HG02798 (cell line): ENCODE measurements at regions not wholly inside any gene's neighbourhood (a gene's known extent, or its start where the extent isn't known, plus 50 kb on each side); places are given as distances from the start of the nearest gene placed in this dataset.

ENCODE experiments used
- ATAC-seq: cut with Tn5 transposase; IDR thresholded peaks from one replicate; pipeline ENCODE4 v1.9.1; 2021; ENCODE audit warnings: mild to moderate bottlenecking; ENCODE audit not compliant: unreplicated experiment, poor library complexity

- ATAC-seq, result no peak
Measured at GRCh38 chr12:13770576-13770975, 210.8 kb downstream of the GRIN2B start.

DNA sequence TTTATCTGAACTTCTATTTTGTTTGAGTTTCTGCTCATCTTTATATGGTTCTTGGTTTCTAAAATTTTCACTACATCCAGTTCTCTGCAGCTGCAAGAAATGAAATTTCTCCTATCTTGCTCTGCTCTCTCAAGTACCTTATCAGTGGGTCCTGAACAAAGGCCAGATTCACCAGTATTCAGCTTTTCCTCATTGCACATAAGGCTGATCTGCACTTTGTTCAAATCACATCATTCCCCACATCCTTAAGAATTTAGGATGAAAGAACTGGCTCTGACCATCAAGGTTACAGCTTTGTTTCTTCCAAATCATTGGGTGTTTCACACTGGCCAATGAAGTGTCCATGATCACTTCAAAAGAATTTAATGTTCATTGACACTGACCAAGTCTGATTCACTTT is 211.4 kb downstream of the GRIN2B start:
- no peak for ATAC-seq

DNA sequence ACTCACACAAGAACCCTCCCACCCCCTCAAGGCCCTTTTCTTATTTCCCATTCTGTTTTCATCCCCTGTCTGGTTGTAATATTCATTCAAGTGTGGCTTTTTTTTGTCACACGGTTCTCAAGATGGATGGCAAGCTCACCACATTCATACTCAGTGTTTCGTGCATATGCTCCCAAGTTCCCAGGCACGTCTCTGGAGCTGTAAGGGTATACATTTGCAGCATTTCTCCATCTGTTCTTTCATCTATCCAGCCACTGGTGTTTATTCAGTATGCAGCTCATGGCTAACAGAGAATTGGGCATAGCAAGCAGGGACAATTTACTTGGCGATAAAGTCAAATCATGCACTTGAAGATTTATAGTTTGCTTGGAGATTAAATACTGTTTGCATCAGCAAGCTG is 212.1 kb downstream of the GRIN2B start:
- ATAC-seq, result no peak

DNA sequence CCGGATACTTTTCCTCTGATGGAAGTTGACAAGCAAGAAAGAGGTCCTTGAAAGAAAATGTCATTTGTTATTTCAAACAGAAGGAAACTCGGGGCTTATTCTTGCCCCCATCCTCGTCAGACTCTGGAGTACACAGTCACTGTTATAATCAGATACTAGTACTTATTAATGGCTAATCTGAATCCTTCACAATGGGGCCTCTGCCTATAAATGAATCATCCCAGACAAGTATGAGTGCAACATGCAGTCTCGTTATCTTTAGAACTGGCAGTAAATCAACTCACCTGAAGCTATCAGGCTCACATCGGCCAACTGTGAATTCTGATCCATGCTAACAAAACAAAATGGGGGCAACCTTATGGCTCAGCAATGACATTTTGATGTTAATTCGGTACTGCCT is 216.7 kb downstream of the GRIN2B start:
- ATAC-seq, result no peak

- no peak for ATAC-seq
Measured at GRCh38 chr12:13749389-13749788, 232.0 kb downstream of the GRIN2B start.

DNA sequence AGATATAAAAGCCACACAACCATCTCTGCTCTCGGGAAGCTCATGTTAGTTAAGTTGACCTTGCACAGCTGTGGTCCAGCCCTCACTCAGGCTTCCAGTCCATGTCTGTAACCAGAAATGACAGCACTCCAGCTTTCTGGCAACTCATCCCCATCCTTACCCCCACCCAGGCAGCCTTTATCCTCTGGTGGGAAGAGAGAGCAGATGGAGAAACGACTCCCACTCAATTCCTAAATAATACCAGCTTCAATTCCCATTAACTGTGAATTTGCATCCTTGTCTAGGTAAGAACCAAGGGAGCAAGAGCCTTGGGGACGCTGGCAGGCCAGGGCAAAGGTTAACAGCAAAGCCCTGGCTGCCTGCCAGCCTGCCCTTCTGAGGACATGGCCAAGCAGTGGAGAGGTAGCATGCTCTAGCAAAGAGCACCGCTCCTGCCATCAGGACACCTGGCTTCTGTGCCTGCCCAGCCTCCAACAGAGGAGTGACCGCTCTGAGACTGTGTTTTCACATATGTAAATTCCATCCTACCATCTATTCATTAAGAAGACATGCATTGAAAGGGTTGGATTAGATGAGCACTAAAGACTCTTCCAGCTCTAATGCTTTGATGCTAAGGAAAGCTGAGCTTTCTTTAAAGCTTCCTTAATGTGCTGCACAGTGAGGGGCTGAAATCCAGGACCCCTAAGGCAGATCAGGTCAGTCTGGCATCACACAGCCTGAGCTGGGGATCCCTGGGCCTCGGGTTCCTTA is 236.1 kb downstream of the GRIN2B start:
- no peak for ATAC-seq

GRCh38 chr12:13744561-13744960 is 236.8 kb downstream of the GRIN2B start:
- ATAC-seq, result no peak

- no peak for ATAC-seq
Measured at GRCh38 chr12:13740149-13740545, 241.3 kb downstream of the GRIN2B start.

DNA sequence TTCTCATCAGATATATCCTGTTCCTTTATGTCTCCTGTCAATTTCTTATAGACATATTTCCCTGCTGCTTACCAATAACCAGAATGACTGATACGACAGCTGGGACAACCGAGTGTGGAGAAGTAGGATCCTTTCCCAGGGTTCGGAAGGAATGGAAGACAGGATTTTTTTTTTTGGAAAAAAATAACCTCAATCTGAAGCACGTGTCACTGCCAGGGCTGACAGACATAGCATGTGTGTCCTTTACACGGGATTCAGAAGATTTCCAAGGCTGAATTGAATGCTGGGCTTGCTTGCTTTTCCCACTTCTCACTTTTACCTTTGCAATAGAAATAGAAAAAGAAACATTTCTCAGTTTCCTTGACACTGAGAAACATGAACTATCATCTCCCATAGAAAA is 245.7 kb downstream of the GRIN2B start:
- no peak for ATAC-seq

DNA sequence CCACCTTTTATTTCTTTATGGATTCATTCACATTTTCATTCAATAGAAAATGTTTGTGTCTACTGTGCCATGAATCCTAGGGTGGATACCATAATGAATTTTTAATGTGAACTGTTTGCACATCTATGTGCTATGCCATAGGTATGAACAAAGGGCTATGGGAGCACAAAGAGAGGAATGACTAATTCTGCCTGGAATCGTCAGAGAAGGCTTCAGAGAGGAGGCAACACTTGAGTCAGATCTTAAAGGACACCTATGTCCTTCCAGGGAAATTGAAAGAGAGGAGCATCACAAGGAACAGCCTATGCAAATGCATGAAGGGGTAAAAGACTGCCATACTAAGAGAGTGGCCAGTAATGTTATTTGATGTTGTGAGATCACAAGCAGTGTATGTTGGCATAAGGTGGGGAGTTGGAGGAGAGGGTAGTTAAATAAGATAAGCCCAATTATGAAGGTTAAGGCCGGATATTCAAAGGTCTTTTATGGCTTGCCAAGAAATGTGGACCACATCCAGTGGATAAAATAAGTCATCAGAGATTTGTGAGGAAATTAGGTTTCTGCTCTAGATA is 246.7 kb downstream of the GRIN2B start:
- ATAC-seq, result no peak

DNA sequence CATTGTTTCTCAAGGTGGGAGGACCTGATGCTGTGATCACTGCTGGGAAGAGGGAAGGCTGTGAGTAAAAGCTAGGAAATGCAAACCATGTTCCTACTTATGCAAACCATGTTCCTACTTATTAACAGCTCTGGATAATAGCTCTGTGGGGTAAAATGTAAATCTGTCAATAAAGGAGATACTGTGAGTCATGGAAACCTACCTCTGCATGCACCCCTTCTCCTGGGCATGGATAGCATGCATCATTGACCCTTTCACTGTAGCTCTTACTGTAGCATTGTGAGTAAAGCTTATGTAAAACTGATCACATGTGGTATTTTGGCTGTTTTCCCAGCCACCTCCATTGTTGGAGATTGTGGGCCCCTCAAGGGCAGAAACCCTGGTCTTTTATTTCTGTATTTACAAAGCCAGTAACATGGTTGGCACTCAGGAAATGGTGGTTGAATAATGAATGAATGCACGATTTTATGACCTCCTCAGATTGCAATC is 253.7 kb downstream of the GRIN2B start:
- ATAC-seq, result no peak

DNA sequence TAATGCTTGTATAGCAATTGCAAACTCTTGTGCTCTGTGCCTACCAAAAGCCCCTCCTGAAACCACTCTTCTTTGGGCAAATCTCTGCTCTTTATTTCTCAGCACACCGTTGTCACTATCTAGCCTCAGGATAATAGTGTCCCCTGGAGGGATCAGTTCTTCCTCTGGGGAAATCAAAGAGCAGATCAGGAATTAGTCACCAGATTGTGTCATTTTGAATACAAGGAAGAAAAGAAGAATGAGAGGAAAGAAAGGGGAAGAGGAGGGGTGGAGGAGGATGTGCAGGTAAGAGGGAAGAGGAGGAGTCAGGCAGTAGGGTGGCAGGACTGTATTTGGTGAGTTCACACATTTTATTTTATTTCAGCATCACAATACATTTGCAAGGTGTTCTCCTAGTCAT is 256.4 kb downstream of the GRIN2B start:
- ATAC-seq, result no peak

DNA sequence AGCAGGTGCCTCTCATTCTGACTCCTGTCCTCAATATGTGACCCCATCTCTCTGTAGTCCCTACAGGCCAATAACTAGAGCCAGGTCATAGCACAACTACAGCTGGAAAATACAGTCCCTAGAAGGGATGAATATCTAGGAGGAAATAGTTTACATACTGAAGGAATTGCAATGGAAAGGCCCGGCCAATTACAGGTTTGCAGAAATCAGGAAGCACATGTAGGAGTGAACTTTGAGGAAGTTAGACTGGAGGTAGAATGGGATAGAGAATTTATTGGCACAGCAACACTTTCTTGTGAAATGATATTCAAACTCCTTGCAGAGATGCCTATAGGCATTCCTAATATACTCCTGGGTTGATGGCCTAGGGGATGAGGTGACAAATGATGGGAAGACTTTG is 257.3 kb downstream of the GRIN2B start:
- ATAC-seq, result no peak

GRCh38 chr12:13719986-13720385 is 261.4 kb downstream of the GRIN2B start:
- no peak for ATAC-seq

DNA sequence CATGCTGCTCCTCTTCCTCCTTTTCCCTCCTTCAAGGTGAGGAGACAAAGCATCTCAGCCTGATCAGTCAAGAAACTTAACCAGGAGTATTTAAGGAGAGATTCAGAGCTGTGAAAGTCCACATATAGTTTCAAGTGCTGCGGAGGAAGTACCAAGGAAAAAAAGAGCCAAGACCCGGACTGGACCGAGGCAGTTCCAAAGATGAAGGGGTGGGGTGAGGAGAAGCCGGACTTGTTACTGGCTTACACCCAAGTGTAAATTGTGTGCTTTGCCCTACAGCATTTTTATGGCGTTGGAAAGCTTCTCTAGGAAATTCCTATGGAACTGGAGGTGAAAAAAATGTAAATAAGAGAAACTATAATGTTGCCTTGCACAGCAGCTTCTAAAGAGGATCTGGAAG is 263.1 kb downstream of the GRIN2B start:
- no peak for ATAC-seq

DNA sequence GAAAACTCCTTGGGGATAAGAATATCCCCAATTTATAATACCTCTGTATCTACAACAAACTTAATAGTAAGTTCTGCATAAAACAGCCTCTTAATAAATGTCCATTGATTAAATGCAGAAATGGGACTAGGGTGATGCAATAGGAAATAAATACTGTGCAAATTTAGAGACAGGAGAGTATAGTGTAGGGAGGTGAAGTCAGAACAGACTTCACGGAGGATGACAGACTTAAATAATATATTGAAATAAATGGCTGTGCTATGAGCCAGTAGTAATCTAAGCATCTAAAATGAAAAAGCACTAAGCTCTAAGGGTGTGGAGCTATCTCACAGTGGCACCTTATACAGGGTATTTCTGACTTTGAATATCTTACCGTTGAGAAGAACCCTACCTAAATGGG is 265.3 kb downstream of the GRIN2B start:
- no peak for ATAC-seq

GRCh38 chr12:13713556-13714410 is 267.6 kb downstream of the GRIN2B start:
- ATAC-seq, result no peak

DNA sequence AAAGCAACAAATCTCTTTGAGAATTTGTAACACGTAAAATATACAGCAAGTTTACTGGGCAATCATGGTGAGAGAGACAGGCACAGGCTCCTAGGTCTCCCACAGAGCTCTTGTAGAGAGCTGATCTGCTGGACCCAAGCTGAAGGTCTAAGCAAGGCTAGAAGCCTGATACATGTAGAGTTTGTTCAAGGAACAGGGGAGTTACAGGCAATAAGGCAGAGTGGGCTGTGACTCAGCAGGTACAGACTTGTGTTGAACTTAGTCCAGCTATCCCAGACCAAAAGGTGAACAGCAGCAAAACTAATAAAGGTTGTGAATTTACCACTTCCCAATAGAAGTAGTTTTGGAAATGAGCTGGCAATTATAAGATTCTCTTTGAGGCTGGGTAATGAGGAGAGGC is 273.6 kb downstream of the GRIN2B start:
- no peak for ATAC-seq

- no peak for ATAC-seq
Measured at GRCh38 chr12:13702381-13702780, 279.0 kb downstream of the GRIN2B start.

- no peak for ATAC-seq
Measured at GRCh38 chr12:13701502-13701901, 279.9 kb downstream of the GRIN2B start.

GRCh38 chr12:13697973-13698372 is 283.4 kb downstream of the GRIN2B start:
- ATAC-seq, result no peak
